ENCODE measurements at regions not wholly inside any gene's neighbourhood (a gene's known extent, or its start where the extent isn't known, plus 50 kb on each side); places are given as distances from the start of the nearest gene placed in this dataset.

DNA sequence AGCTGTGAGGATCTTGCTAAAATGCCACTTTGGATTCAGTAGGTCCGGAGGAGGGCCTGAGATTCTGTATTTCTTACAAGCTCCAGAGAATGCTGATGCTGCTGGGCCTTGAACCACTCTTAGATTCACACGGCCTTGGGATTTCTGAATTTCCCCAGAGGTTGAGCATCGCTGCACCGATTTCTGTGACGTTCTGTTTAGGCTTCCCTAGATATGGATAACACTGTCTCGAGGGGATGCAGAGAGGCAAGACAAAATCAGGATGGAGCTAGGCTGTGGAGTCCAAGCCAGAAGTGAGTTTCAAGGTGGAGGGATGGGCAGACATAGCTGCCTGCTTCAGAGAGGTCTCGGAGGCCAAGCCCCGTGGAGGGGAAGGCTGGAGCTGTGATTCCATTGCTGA, 415.9 kb upstream of the PROX1 start:
- in situ Hi-C loops (cut with HindIII; ENCODE audit: low sequenced_read_pairs), result no loop called here
- no peak overlapping the region for H3K4me3 ChIP-seq (ENCODE audit: low read depth, low read length)
- TF ChIP-seq, protein P1, sequence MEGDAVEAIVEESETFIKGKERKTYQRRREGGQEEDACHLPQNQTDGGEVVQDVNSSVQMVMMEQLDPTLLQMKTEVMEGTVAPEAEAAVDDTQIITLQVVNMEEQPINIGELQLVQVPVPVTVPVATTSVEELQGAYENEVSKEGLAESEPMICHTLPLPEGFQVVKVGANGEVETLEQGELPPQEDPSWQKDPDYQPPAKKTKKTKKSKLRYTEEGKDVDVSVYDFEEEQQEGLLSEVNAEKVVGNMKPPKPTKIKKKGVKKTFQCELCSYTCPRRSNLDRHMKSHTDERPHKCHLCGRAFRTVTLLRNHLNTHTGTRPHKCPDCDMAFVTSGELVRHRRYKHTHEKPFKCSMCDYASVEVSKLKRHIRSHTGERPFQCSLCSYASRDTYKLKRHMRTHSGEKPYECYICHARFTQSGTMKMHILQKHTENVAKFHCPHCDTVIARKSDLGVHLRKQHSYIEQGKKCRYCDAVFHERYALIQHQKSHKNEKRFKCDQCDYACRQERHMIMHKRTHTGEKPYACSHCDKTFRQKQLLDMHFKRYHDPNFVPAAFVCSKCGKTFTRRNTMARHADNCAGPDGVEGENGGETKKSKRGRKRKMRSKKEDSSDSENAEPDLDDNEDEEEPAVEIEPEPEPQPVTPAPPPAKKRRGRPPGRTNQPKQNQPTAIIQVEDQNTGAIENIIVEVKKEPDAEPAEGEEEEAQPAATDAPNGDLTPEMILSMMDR (IDR thresholded peaks at IDR 0.05; ENCODE audit: low read depth, low read length, missing control alignments), result no peak
- no peak for DNase-seq (ENCODE audit: low read depth)

DNA sequence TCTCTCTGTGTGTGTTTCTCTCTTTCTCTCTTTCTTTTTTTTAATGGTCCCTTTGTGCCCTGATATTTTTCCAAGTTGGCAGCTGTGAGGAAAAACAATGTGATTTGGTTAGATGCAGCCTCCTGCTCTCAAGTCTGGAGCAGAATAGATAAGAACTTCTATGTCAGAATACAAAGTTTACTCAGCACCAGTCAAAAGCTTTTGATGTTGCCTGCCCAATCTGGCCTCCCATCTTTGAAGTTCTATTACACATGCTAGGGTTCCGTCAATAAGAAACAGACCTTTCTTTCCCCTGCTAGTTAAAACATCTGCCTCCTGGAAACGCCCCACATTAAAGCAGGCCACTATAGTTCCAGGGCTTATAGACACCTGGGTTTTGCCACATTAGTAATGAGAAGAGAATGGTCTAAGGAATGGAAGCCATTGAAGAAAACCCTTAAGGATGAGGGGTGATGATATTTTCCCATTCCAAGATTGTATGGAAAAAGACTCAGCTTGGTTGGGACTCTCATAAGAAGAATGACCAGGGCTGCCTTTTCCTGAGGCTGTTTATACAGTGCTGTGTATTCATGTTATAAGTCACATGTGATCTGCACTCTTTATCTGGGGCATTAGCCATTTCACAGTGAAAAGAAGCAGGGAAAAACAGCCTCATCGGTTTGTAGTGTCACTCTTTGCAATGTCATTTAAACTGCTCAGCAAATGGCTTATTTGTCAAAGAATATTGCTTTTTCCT, 414.7 kb upstream of the PROX1 start:
- TF ChIP-seq, protein P1 (IDR thresholded peaks at IDR 0.05; ENCODE audit: low read depth, low read length, missing control alignments), result no peak
- no peak overlapping the region for H3K4me3 ChIP-seq (ENCODE audit: low read depth, low read length)
- in situ Hi-C loops (cut with HindIII; ENCODE audit: low sequenced_read_pairs), result no loop called here
- no peak for DNase-seq (ENCODE audit: low read depth)

DNA sequence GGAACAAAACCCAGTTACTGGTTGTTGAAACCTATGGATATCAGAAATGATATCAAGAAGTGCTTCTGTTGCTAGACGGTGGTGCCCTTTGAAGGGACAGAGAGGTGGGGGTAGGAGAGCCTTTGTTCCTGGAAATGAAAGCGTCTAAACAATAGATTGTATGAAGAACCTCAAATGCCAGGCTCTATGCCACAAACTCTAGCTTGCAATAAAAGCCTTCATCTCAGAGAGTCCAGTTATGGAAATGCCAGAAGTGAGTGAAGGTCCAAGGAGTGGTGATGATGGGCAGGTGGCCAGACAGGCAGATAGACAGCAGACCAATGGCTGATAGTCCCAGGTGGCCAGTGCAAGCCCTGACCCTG, 414.1 kb upstream of the PROX1 start:
- no peak overlapping the region for H3K4me3 ChIP-seq (ENCODE audit: low read depth, low read length)
- no peak for DNase-seq (ENCODE audit: low read depth)
- in situ Hi-C loops (cut with HindIII; ENCODE audit: low sequenced_read_pairs), result no loop called here
- TF ChIP-seq, protein P1 (IDR thresholded peaks at IDR 0.05; ENCODE audit: low read depth, low read length, missing control alignments), result no peak

DNA sequence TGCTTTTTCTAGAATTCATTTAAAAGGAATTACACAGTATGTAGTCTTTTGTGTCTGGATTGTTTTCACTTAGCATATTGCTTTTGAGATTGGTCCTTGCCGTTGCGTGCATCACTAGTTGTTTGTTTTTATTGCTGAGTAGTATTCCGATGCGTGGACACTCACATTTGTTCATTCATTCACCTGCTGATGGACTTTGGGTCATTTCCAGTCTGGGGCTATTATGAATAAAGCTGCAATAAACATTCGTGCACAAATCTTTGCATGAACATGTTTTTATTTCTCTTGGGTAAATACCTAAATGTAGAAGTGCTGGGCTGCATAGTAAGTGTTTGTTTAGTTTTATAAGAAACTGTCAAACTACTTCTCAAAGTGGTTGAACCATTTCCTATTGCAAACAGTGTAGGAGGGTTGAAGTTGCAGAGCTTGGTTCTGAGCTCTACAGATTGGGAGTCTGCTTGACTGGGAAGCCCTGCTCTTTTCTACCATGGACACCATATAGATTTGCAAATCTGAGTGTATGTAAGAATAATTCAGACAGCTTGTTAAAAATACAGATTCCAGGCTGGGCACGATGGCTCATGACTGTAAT, 404.7 kb upstream of the PROX1 start:
- no peak overlapping the region for H3K4me3 ChIP-seq (ENCODE audit: low read depth, low read length)
- in situ Hi-C loops (cut with HindIII; ENCODE audit: low sequenced_read_pairs), result no loop called here
- TF ChIP-seq, protein P1 (IDR thresholded peaks at IDR 0.05; ENCODE audit: low read depth, low read length, missing control alignments), result no peak
- DNase-seq (ENCODE audit: low read depth), result no peak

DNA sequence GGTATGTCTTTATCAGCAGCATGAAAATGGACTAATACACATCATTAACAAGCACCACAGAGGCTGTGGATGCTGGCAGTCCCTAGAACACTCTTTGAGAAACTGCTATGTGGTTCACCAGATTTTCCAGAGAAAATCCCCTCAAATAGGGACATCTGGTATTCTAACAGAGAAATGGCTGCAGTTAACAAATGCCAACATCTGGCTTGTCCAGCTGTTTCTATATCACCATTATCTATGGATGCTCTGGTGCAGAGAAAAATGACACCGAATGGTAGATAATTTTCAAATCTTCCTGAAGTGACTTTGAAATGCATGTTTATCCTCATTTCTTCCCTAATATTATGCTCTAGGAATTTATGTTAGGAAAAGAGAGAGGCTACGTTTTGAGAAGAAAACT, 403.5 kb upstream of the PROX1 start:
- no peak overlapping the region for H3K4me3 ChIP-seq (ENCODE audit: low read depth, low read length)
- TF ChIP-seq, protein P1 (IDR thresholded peaks at IDR 0.05; ENCODE audit: low read depth, low read length, missing control alignments), result no peak
- DNase-seq (ENCODE audit: low read depth), result no peak
- in situ Hi-C loops (cut with HindIII; ENCODE audit: low sequenced_read_pairs), result no loop called here

DNA sequence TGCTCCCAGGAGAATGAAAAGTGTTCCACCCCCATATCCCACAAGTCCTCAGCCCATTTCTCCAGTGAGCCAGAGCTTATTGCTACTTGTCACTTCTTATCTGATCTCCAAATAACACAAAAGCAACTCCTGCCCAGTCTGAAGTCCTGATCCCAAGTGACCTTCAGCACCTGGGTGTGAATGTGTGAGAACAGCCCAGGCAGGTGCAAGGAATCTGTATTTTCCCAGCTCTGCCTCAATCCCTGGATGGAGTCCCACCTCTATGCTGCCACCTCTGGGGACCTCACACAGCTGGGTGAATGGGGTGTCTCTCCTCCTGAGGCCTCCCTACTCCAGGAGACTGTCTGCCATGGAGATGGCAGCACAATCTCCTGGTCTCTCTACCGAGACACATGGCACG, 402.4 kb upstream of the PROX1 start:
- DNase-seq (ENCODE audit: low read depth), result no peak
- in situ Hi-C loops (cut with HindIII; ENCODE audit: low sequenced_read_pairs), result no loop called here
- H3K4me3 ChIP-seq (ENCODE audit: low read depth, low read length), result no peak overlapping the region
- TF ChIP-seq, protein P1 (IDR thresholded peaks at IDR 0.05; ENCODE audit: low read depth, low read length, missing control alignments), result no peak
